Renal cortical epithelial cell (primary cell): ENCODE measurements at regions not wholly inside any gene's neighbourhood (a gene's known extent, or its start where the extent isn't known, plus 50 kb on each side); places are given as distances from the start of the nearest gene placed in this dataset.

ENCODE experiments used
- DNase-seq: peaks from one replicate; pipeline ENCODE4 v3.0.0-alpha.2; 2011; ENCODE audit warnings: low read depth

DNA sequence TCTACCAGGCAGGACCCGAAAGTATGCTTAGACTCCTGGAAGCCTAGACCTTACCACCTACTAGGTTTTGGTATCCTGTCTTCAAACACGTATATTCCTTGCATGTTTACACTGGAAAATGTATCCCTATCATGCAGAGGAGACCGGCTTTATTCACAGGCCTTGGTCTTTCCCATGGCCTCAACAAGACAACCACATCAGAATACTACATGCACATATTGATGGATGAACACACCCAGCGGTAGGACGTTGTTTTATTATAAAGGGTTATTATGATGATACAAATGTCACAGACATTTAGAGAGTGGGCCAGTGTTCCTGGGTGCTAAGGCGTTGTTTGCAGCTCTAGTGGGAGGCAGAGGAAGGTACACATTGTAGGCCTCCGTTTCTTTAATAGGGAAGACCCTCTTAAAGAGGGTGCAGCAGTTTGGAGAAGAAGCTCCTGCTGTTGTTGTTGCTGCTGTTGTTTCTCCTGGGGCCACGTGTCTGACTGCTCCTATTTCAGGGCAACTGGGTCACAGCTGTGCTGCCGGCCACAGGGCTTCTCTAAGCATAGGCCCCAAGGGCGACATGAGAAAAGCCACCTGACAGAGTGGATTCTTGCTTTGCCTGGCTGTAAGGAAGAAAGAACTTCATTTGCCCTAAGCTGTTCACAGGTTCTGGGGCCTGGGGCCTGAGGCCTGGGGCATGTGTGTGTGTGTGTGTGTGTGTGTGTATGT is 98.3 kb upstream of the SASH1 start:
- no peak for DNase-seq

- no peak for DNase-seq
Observed at GRCh38 chr6:148247386-148248063, 95.1 kb upstream of the SASH1 start.

DNA sequence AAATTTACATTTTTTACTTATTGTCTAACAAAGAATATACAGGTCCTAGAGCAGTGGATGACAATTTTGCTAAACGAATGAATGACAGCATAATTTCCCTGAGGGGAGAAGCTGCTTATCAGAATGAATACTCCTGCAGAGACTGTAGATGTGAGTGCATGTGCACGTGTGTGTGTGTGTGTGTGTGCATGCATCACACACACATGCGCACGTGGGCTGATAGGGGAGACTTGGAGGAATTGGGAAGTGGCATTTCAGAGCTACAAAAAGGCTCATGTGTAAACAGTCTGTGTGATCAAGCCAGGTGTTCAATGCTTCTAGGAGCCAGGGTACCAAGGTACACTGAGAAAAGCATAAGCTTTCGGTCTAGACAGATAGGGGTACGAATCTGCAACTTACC is 93.5 kb upstream of the SASH1 start:
- no peak for DNase-seq

GRCh38 chr6:148249679-148250375 is 92.8 kb upstream of the SASH1 start:
- no peak for DNase-seq

DNA sequence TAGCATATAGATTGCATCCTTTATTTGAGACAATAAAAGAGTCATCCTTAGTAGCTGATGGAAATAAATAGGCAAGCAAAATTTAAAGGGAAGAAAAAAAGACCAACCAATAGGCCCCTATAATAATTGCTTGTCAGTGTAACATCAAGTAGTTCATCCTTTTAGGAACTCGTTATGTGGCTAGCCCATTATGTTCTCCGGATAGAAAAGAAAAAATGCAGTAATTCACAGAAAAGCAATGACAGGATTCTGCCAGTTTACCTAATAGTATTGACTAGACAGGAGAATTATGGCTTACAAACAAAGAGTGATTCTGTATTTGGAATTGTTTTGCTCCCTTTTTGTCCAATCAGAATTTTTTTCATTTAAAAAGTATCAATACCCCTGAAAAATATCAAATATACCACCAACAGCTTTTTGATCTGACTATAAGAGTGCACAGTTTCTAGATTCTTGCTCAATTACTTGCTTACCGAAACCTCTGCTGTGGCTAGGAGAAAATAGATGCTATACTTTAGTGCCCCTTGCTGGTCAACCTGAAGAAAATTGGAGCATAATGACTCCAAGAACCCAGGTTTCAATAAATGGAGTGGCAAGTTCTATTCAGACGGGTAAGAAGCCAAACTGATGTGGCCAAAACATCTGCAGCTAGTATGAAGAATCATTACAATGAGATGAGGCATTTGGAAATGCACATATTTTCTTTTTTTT is 91.5 kb upstream of the SASH1 start:
- peak; percentile 77 for DNase-seq

GRCh38 chr6:148251891-148252290 is 90.7 kb upstream of the SASH1 start:
- DNase-seq, result no peak

- no peak for DNase-seq
Observed at GRCh38 chr6:148257810-148258209, 84.8 kb upstream of the SASH1 start.

GRCh38 chr6:148258868-148259267 is 83.8 kb upstream of the SASH1 start:
- no peak for DNase-seq

- DNase-seq, result no peak
Observed at GRCh38 chr6:148261470-148261869, 81.2 kb upstream of the SASH1 start.

DNA sequence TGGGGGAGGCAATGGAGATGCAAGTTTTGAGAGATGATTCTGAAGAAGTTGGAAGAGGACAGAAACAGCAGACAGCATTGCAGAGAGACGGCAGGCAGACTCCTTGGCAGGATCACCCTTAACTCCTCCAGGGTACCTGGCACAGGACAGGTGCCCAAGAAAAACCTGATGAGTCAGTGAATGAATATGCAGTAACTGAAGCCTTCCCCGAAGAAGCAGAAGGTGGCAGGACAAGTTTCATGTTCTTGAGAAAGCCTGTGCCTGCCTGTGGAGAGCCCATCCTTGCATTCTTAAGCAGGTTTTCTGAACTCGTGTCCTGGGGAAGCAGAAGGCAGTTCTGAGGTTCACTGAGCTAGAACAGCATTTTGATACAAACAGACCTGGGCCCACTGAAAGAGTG is 79.6 kb upstream of the SASH1 start:
- DNase-seq, result peak; percentile 84

GRCh38 chr6:148263961-148264360 is 78.7 kb upstream of the SASH1 start:
- no peak for DNase-seq

- DNase-seq, result peak; percentile 25
Observed at GRCh38 chr6:148265054-148265453, 77.6 kb upstream of the SASH1 start.

GRCh38 chr6:148269386-148269785 is 73.3 kb upstream of the SASH1 start:
- DNase-seq, result no peak

DNA sequence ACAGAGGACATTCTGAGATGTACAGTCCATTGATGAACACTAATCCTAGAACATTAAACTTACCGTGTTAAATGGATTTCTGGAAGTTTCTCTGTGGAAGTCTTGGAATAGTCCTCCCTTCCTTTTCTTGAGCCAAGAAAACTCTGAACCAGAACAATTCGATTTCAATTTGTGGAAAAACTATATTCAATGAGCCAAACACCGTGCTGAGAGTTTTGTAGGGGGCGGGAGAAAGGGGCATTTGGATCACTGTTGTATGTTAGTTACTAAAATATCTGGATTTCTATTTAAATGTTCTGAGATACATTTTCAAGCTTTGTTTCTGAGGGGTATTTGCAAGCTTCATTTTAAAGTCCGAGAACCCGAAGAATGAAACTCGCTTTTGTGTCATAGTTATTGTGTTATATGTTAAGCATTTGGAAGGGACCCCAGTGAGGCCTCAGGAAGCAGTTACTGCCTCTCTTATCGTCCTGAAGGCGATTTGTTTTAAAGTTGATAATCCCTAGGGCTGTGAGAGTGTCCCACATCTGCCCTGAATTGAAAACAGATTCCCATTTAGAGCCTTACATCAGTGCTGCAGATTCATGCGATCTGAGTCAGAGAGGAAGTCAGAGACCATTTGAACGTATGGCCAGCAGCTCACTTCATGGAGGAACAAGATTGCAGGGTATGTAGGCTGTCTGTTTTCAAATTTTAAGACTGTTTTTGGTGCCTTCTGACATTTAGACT is 70.8 kb upstream of the SASH1 start:
- DNase-seq, result no peak

- DNase-seq, result no peak
Observed at GRCh38 chr6:148272597-148272996, 70.0 kb upstream of the SASH1 start.

DNA sequence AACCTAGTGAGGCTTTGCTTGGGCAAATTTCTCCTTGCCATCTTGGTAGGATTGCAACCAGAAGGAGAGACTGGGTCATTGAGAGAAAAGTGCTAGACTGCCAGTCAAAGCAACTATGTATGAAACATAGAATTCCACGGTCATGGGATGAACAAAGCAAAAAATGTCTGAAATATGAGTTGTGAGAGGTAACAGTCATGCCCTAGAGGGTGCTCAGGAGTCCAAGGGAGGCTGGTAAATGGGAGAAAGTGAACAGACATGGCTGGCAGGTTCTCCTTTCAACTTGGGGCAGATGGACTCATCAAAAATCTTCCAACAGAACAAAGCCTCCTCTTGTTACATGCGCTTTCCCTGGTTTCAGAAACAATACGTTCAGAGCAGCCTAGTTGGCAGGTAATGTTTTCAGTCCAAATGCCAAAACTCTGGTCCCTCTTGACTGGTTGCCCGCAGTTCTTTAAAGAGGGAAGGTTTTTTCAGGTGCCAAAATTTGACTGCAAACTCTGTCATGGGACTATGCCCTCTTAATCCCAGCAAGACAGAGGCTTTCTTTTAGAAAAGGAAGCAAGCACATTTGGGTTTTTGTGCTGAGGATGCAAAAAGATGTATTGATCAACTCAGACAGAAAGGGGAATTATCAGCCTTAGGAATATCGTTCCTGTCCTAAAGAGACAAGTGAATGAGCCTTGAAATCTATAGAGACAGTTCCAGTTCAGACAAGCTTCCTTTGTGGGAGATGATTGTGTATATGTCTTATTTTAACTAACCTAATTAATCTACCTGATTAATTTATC is 68.5 kb upstream of the SASH1 start:
- DNase-seq, result no peak

DNA sequence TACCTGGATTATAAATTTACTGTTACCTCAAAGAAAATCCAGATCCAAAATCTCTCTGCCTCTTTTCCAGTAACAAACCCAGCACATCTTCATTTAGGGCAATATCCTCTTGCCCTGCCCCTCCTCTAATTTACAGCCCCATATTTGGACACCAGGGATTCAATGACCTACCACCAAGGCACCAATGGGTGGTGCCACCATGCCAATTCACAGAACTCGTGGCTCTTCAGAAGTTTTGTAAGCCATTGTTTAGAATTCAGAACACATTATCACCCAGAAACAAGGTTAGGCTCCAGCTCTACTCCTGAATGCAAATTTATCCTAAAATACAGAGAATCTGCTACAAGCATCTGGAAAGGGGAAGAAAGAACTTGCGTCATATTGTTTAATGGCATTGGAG is 67.8 kb upstream of the SASH1 start:
- no peak for DNase-seq

DNA sequence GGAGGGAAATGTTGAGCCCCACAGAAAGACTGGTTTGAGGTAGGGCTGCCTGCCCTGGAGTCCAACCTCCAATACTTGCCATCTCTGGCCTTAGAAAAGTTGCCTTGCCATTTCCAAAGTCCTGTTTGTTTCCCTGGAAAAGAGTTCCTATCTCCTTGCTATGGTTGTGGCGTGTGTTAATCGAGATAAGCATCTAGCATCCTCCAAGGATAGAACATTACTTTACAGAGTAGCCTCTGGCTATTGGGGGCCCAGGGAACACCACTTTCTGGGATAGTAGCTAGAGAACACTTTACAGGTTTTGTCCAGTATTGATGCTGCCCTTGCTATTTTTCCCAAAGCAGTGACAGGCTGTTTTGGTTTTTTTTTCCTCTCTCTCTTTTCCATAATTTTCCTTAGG is 57.4 kb upstream of the SASH1 start:
- no peak for DNase-seq

DNA sequence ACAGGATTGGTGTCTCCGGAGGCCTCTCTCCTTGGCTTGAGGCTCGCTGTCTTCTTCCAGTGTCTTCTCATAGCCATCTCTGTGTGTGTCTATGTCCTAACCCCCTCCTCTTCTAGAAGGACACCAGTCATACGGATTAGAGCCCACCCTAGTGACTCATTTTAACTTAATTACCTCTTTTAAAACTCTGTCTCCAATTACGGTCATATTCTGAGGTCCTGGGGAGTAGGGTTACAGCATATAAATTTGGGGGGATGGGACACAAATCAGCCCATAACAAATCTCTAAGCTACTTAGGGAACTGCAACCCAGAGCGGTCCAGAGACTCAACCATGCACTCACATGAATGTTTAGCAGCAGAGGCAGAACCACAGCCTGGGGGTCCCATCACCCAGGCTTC is 56.1 kb upstream of the SASH1 start:
- DNase-seq, result no peak

GRCh38 chr6:148287623-148288333 is 54.9 kb upstream of the SASH1 start:
- DNase-seq, result no peak
